ENCODE measurements at regions not wholly inside any gene's neighbourhood (a gene's known extent, or its start where the extent isn't known, plus 50 kb on each side); places are given as distances from the start of the nearest gene placed in this dataset.

DNA sequence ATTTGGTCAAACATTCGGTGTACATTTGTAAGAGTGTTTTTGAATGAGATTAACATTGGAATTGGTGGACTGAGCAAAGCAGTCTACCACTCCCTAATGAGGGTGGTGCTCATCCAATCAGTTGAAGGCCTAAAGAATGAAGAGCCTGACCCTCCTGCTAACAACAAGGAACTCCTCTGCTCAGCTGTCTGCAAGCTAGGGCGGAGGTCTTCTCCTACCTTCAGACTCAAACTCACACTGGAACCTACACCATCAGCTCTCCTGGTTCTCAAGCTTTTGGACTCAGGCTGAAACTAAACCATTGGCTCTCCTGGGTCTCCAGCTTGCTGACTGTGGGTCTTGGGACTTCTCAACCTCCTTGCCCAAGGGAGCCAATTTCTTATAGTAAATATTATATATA is 55.5 kb upstream of the NPAS2 start:
- Histone ChIP-seq H3K23ac (ENCODE audit: low read length) (no peak overlapping the region), H4K5ac (ENCODE audit: low read length) (no peak overlapping the region), H3K56ac (ENCODE audit: low read length) (no peak overlapping the region), H3K79me2 (ENCODE audit: control insufficient read depth, insufficient read depth, low read length) (no peaks in the 10 kb centered on the region), H3K4me1 (ENCODE audit: control insufficient read depth, low read depth, low read length) (no peaks in the 10 kb centered on the region), H2AK5ac (ENCODE audit: low read length) (no peak overlapping the region), H3K4me2 (ENCODE audit: low read length) (no peak overlapping the region), H3K79me1 (ENCODE audit: low read length) (no peaks in the 10 kb centered on the region), H3K27me3 (ENCODE audit: insufficient read depth, low read length, poor library complexity) (no peaks in the 10 kb centered on the region), H3K18ac (ENCODE audit: low read length) (no peak overlapping the region), H3K27ac (ENCODE audit: low read depth, low read length) (no peak overlapping the region), H3K36me3 (ENCODE audit: control insufficient read depth, insufficient read depth, low read length) (no peaks in the 10 kb centered on the region), H4K8ac (ENCODE audit: low read depth, low read length) (no peak overlapping the region), H3K9ac (ENCODE audit: low read length) (no peak overlapping the region), H2BK5ac (ENCODE audit: low read length) (no peak overlapping the region), H2BK120ac (ENCODE audit: low read depth, low read length) (no peak overlapping the region), H2BK15ac (replicated peaks; ENCODE audit: low read depth) (no peak overlapping the region), H3K4ac (ENCODE audit: low read depth, low read length) (no peak overlapping the region), H3K4me3 (ENCODE audit: low read length) (no peak overlapping the region)
- DNase-seq = no peak
- no CpG with 5 or more reads among the region's 2 CpGs for WGBS (ENCODE audit: extremely low coverage, insufficient coverage, low lambda C conversion rate)

DNA sequence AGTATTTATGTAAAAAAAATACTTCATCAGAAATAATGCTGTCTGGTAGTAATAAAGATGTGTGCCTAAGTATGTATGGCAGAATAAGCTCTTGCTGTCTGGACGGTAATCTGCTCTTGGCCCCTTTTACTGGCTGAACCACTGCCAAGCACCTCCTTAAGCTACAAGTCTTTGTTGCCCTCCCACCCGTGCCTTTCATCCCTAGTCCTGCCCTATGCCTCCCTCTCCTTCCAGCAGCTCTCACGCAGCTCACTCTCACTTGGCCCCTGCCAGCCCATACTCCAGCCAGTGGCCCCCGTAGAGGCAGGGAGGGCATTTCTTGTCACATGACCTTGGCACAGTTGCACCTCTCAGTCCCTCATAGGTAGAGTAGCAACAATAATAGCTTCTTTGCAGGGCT is 54.5 kb upstream of the NPAS2 start:
- Histone ChIP-seq H3K18ac (ENCODE audit: low read length) (no peak overlapping the region), H3K4me3 (ENCODE audit: low read length) (no peak overlapping the region), H3K79me1 (ENCODE audit: low read length) (no peaks in the 10 kb centered on the region), H2BK15ac (replicated peaks; ENCODE audit: low read depth) (no peak overlapping the region), H2AK5ac (ENCODE audit: low read length) (no peak overlapping the region), H3K56ac (ENCODE audit: low read length) (no peak overlapping the region), H3K23ac (ENCODE audit: low read length) (no peak overlapping the region), H3K4me2 (ENCODE audit: low read length) (no peak overlapping the region), H3K4ac (ENCODE audit: low read depth, low read length) (no peak overlapping the region), H3K4me1 (ENCODE audit: control insufficient read depth, low read depth, low read length) (no peaks in the 10 kb centered on the region), H4K5ac (ENCODE audit: low read length) (no peak overlapping the region), H2BK120ac (ENCODE audit: low read depth, low read length) (no peak overlapping the region), H3K27ac (ENCODE audit: low read depth, low read length) (no peak overlapping the region), H2BK5ac (ENCODE audit: low read length) (no peak overlapping the region), H3K36me3 (ENCODE audit: control insufficient read depth, insufficient read depth, low read length) (no peaks in the 10 kb centered on the region), H3K27me3 (ENCODE audit: insufficient read depth, low read length, poor library complexity) (no peaks in the 10 kb centered on the region), H3K79me2 (ENCODE audit: control insufficient read depth, insufficient read depth, low read length) (no peaks in the 10 kb centered on the region), H3K9ac (ENCODE audit: low read length) (no peak overlapping the region), H4K8ac (ENCODE audit: low read depth, low read length) (no peak overlapping the region)
- no CpG with 5 or more reads among the region's 4 CpGs for WGBS (ENCODE audit: extremely low coverage, insufficient coverage, low lambda C conversion rate)
- no peak for DNase-seq

DNA sequence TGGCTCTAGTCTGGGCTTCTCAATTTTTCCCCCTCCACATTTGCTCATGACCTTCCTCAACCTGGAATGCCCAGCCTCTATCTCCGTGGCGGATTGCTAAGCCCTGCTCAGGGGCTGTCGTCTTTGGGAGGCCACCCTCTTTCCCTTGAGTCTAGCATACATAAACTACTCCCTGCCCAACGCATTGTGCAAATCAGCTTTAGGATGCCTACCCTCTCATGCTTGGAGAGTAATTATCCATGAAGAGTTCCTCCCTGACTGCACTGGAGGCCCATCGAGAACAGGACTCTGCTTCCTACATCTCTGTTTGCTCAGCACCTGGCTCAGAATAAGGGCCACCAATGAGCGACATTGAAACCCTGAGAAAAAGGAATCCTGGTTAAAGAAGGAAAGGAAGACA is 53.7 kb upstream of the NPAS2 start:
- Histone ChIP-seq H2BK120ac (ENCODE audit: low read depth, low read length) (no peak overlapping the region), H3K4ac (ENCODE audit: low read depth, low read length) (no peak overlapping the region), H4K8ac (ENCODE audit: low read depth, low read length) (no peak overlapping the region), H3K79me2 (ENCODE audit: control insufficient read depth, insufficient read depth, low read length) (no peaks in the 10 kb centered on the region), H3K27me3 (ENCODE audit: insufficient read depth, low read length, poor library complexity) (no peaks in the 10 kb centered on the region), H3K9ac (ENCODE audit: low read length) (no peak overlapping the region), H3K56ac (ENCODE audit: low read length) (no peak overlapping the region), H3K27ac (ENCODE audit: low read depth, low read length) (no peak overlapping the region), H3K18ac (ENCODE audit: low read length) (no peak overlapping the region), H3K4me2 (ENCODE audit: low read length) (no peak overlapping the region), H2BK5ac (ENCODE audit: low read length) (no peak overlapping the region), H2AK5ac (ENCODE audit: low read length) (no peak overlapping the region), H3K79me1 (ENCODE audit: low read length) (no peaks in the 10 kb centered on the region), H3K4me1 (ENCODE audit: control insufficient read depth, low read depth, low read length) (no peaks in the 10 kb centered on the region), H3K36me3 (ENCODE audit: control insufficient read depth, insufficient read depth, low read length) (no peaks in the 10 kb centered on the region), H3K23ac (ENCODE audit: low read length) (no peak overlapping the region), H4K5ac (ENCODE audit: low read length) (no peak overlapping the region), H3K4me3 (ENCODE audit: low read length) (no peak overlapping the region), H2BK15ac (replicated peaks; ENCODE audit: low read depth) (no peak overlapping the region)
- no CpG with 5 or more reads among the region's 6 CpGs for WGBS (ENCODE audit: extremely low coverage, insufficient coverage, low lambda C conversion rate)
- DNase-seq = no peak

DNA sequence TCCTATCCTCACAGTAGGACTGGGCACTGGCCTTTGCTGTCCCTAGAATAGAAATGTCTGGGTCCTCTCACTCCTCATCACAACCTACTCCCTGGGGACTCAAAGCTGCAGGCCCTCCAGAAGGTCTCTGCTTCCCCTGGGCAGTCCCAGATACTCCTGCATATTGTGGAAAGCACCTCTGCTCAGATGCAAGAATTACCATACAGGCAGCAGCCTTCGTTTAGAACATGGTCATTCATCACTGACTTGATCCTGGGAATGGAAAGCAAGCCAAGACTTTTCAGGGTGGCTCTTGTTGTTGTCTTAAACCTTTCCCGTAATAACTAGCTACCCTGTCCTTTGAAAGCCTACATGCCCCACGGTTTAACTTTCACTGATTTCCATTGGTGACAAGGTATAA is 53.1 kb upstream of the NPAS2 start:
- no peaks in the 10 kb centered on the region for H3K36me3 ChIP-seq (ENCODE audit: control insufficient read depth, insufficient read depth, low read length)
- H3K23ac ChIP-seq (ENCODE audit: low read length) = no peak overlapping the region
- H4K8ac ChIP-seq (ENCODE audit: low read depth, low read length) = no peak overlapping the region
- H3K9ac ChIP-seq (ENCODE audit: low read length) = no peak overlapping the region
- DNase-seq = no peak
- no peaks in the 10 kb centered on the region for H3K79me2 ChIP-seq (ENCODE audit: control insufficient read depth, insufficient read depth, low read length)
- H3K4me1 ChIP-seq (ENCODE audit: control insufficient read depth, low read depth, low read length) = no peaks in the 10 kb centered on the region
- H3K4me3 ChIP-seq (ENCODE audit: low read length) = no peak overlapping the region
- no peak overlapping the region for H2BK5ac ChIP-seq (ENCODE audit: low read length)
- H3K4ac ChIP-seq (ENCODE audit: low read depth, low read length) = no peak overlapping the region
- H2BK120ac ChIP-seq (ENCODE audit: low read depth, low read length) = no peak overlapping the region
- H3K27ac ChIP-seq (ENCODE audit: low read depth, low read length) = no peak overlapping the region
- H4K5ac ChIP-seq (ENCODE audit: low read length) = no peak overlapping the region
- H3K79me1 ChIP-seq (ENCODE audit: low read length) = no peaks in the 10 kb centered on the region
- WGBS (ENCODE audit: extremely low coverage, insufficient coverage, low lambda C conversion rate) = no CpG with 5 or more reads among the region's 3 CpGs
- no peak overlapping the region for H2AK5ac ChIP-seq (ENCODE audit: low read length)
- H3K56ac ChIP-seq (ENCODE audit: low read length) = no peak overlapping the region
- no peak overlapping the region for H3K18ac ChIP-seq (ENCODE audit: low read length)
- no peak overlapping the region for H3K4me2 ChIP-seq (ENCODE audit: low read length)
- H2BK15ac ChIP-seq (replicated peaks; ENCODE audit: low read depth) = no peak overlapping the region
- H3K27me3 ChIP-seq (ENCODE audit: insufficient read depth, low read length, poor library complexity) = no peaks in the 10 kb centered on the region

DNA sequence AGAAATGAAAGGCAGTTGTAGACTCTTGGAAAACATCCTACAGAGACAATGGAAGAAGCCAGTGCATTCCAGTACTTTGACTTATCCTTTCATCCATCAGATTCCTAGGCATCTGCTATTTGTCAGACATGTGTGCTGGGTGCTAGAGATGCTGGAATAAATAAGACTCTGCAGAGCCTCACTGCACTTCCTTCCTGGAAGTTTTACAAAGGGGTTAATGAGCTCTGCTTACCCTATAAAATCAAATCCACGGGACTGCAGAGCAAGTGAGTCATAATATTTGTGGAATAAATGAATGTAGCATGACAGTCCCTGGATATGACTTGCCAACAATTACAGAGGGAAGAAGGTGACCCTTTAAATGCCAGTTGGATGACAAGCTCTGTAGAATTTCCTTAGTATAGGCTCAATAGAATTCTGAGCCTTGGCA is 52.7 kb upstream of the NPAS2 start:
- H2BK120ac ChIP-seq (ENCODE audit: low read depth, low read length) = no peak overlapping the region
- WGBS (ENCODE audit: extremely low coverage, insufficient coverage, low lambda C conversion rate) = no CpG with 5 or more reads among the region's 1 CpG
- H3K18ac ChIP-seq (ENCODE audit: low read length) = no peak overlapping the region
- H3K9ac ChIP-seq (ENCODE audit: low read length) = no peak overlapping the region
- no peaks in the 10 kb centered on the region for H3K27me3 ChIP-seq (ENCODE audit: insufficient read depth, low read length, poor library complexity)
- H4K5ac ChIP-seq (ENCODE audit: low read length) = no peak overlapping the region
- H3K79me1 ChIP-seq (ENCODE audit: low read length) = no peaks in the 10 kb centered on the region
- H3K4ac ChIP-seq (ENCODE audit: low read depth, low read length) = no peak overlapping the region
- no peaks in the 10 kb centered on the region for H3K4me1 ChIP-seq (ENCODE audit: control insufficient read depth, low read depth, low read length)
- H3K79me2 ChIP-seq (ENCODE audit: control insufficient read depth, insufficient read depth, low read length) = no peaks in the 10 kb centered on the region
- no peak overlapping the region for H2BK5ac ChIP-seq (ENCODE audit: low read length)
- H3K4me3 ChIP-seq (ENCODE audit: low read length) = no peak overlapping the region
- H4K8ac ChIP-seq (ENCODE audit: low read depth, low read length) = no peak overlapping the region
- H3K27ac ChIP-seq (ENCODE audit: low read depth, low read length) = no peak overlapping the region
- no peak overlapping the region for H3K23ac ChIP-seq (ENCODE audit: low read length)
- no peaks in the 10 kb centered on the region for H3K36me3 ChIP-seq (ENCODE audit: control insufficient read depth, insufficient read depth, low read length)
- H3K56ac ChIP-seq (ENCODE audit: low read length) = no peak overlapping the region
- no peak overlapping the region for H2BK15ac ChIP-seq (replicated peaks; ENCODE audit: low read depth)
- no peak overlapping the region for H3K4me2 ChIP-seq (ENCODE audit: low read length)
- no peak overlapping the region for H2AK5ac ChIP-seq (ENCODE audit: low read length)
- DNase-seq = no peak

Data from mesendoderm (in vitro differentiated cells).